Liver (tissue), 3 donors: ENCODE measurements at regions not wholly inside any gene's neighbourhood (a gene's known extent, or its start where the extent isn't known, plus 50 kb on each side); places are given as distances from the start of the nearest gene placed in this dataset.

Source experiments
- GABPA ChIP-seq, 2 donors: IDR thresholded peaks in 1 of 2; conservative IDR thresholded peaks in 1 of 2; 2 replicates each; pipeline ENCODE4 v1.6.1; 2016; ENCODE audit warnings: antibody characterized with exemption in 2 of 2, mild to moderate bottlenecking in 1 of 2, moderate library complexity in 1 of 2
- HNF4G ChIP-seq: IDR thresholded peaks from 2 replicates; pipeline ENCODE4 v1.6.1; 2016; ENCODE audit warnings: antibody characterized with exemption
- NR2F2 ChIP-seq: IDR thresholded peaks from 2 replicates; pipeline ENCODE4 v1.6.1; 2016; ENCODE audit warnings: antibody characterized with exemption
- RAD21 ChIP-seq, 2 donors: IDR thresholded peaks; 2 replicates each; pipeline ENCODE4 v1.6.1; 2016; ENCODE audit warnings: antibody characterized with exemption in 2 of 2, mild to moderate bottlenecking in 2 of 2
- SP1 ChIP-seq: IDR thresholded peaks from 2 replicates; pipeline ENCODE4 v1.6.1; 2018; ENCODE audit warnings: antibody characterized with exemption, mild to moderate bottlenecking
- TAF1 ChIP-seq: conservative IDR thresholded peaks from 2 replicates; pipeline ENCODE4 v1.6.1; 2016; ENCODE audit warnings: antibody characterized with exemption, mild to moderate bottlenecking
- YY1 ChIP-seq: IDR thresholded peaks from 2 replicates; pipeline ENCODE4 v1.6.1; 2016; ENCODE audit warnings: antibody characterized with exemption, mild to moderate bottlenecking
- TF ChIP-seq, protein P1 (sequence below): fragments of 150-350 bp; IDR thresholded peaks from 2 replicates; pipeline ENCODE4 v1.5.1; 2017; ENCODE audit warnings: improper control_type of control experiment, low read depth, low read length; ENCODE audit not compliant: missing input control
- TF ChIP-seq, protein P2 (sequence below): IDR thresholded peaks from 2 replicates; pipeline ENCODE4 v1.6.1; 2016; ENCODE audit warnings: antibody characterized with exemption, mild to moderate bottlenecking
- TF ChIP-seq, protein P3 (sequence below): IDR thresholded peaks from 2 replicates; pipeline ENCODE4 v1.6.1; 2016; ENCODE audit warnings: antibody characterized with exemption
- donor health status: healthy.
- donor health status: healthy.

DNA sequence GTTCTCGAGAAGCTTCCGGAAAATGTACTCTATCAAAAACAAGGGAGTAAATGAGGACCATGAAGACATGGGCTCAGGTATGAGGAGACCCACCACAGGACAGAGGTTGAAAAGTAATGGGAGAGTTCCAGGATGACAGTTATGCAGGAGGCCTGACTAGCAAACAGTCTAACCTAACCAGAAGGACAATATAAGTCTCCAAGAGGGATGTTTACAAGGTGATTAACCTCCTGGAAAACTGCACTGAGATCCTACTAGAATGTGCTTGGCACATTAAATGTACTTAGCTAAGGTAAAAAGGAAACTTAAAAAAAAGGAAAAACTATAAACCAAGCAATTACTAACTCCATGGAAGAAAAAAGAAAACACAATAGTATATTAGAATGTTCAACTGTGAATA, 258.3 kb downstream of the KLF5 start:
- no peak for TF ChIP-seq GABPA (IDR thresholded peaks at IDR 0.05 in 1 of 2, conservative IDR thresholded peaks at IDR 0.05 in 1 of 2)
- TF ChIP-seq, protein P1, sequence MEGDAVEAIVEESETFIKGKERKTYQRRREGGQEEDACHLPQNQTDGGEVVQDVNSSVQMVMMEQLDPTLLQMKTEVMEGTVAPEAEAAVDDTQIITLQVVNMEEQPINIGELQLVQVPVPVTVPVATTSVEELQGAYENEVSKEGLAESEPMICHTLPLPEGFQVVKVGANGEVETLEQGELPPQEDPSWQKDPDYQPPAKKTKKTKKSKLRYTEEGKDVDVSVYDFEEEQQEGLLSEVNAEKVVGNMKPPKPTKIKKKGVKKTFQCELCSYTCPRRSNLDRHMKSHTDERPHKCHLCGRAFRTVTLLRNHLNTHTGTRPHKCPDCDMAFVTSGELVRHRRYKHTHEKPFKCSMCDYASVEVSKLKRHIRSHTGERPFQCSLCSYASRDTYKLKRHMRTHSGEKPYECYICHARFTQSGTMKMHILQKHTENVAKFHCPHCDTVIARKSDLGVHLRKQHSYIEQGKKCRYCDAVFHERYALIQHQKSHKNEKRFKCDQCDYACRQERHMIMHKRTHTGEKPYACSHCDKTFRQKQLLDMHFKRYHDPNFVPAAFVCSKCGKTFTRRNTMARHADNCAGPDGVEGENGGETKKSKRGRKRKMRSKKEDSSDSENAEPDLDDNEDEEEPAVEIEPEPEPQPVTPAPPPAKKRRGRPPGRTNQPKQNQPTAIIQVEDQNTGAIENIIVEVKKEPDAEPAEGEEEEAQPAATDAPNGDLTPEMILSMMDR, result no peak
- no peak for TF ChIP-seq HNF4G
- TF ChIP-seq, protein P2, sequence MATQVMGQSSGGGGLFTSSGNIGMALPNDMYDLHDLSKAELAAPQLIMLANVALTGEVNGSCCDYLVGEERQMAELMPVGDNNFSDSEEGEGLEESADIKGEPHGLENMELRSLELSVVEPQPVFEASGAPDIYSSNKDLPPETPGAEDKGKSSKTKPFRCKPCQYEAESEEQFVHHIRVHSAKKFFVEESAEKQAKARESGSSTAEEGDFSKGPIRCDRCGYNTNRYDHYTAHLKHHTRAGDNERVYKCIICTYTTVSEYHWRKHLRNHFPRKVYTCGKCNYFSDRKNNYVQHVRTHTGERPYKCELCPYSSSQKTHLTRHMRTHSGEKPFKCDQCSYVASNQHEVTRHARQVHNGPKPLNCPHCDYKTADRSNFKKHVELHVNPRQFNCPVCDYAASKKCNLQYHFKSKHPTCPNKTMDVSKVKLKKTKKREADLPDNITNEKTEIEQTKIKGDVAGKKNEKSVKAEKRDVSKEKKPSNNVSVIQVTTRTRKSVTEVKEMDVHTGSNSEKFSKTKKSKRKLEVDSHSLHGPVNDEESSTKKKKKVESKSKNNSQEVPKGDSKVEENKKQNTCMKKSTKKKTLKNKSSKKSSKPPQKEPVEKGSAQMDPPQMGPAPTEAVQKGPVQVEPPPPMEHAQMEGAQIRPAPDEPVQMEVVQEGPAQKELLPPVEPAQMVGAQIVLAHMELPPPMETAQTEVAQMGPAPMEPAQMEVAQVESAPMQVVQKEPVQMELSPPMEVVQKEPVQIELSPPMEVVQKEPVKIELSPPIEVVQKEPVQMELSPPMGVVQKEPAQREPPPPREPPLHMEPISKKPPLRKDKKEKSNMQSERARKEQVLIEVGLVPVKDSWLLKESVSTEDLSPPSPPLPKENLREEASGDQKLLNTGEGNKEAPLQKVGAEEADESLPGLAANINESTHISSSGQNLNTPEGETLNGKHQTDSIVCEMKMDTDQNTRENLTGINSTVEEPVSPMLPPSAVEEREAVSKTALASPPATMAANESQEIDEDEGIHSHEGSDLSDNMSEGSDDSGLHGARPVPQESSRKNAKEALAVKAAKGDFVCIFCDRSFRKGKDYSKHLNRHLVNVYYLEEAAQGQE, result no peak
- TF ChIP-seq, protein P3, sequence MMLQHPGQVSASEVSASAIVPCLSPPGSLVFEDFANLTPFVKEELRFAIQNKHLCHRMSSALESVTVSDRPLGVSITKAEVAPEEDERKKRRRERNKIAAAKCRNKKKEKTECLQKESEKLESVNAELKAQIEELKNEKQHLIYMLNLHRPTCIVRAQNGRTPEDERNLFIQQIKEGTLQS, result no peak
- no peak for TF ChIP-seq RAD21 (IDR thresholded peaks at IDR 0.05)
- no peak for TF ChIP-seq YY1
- TF ChIP-seq SP1, result no peak
- TF ChIP-seq NR2F2, result no peak
- TF ChIP-seq TAF1, result no peak
